Testis (tissue), 2 donors: ENCODE measurements at regions not wholly inside any gene's neighbourhood (a gene's known extent, or its start where the extent isn't known, plus 50 kb on each side); places are given as distances from the start of the nearest gene placed in this dataset.

Experiments used
- DNase-seq: peaks from one replicate; pipeline ENCODE4 v3.0.0-alpha.2; 2019
- H3K27ac ChIP-seq, 2 donors: fragments of 200-600 bp; sonication (generic); one replicate each; pipeline ENCODE4 v1.5.1; 2019
- H3K27me3 ChIP-seq: fragments of 200-600 bp; sonication (generic); one replicate; pipeline ENCODE4 v1.5.1; 2019
- H3K36me3 ChIP-seq: fragments of 200-600 bp; sonication (generic); one replicate; pipeline ENCODE4 v1.5.1; 2017; ENCODE audit warnings: low read depth; ENCODE audit errors: missing control alignments
- H3K4me1 ChIP-seq: fragments of 200-600 bp; sonication (generic); one replicate; pipeline ENCODE4 v1.5.1; 2019
- H3K4me3 ChIP-seq, 2 donors: fragments of 200-600 bp; sonication (generic); one replicate each; pipeline ENCODE4 v1.5.1; 2017 to 2019
- H3K9me3 ChIP-seq: fragments of 200-600 bp; sonication (generic); one replicate; pipeline ENCODE4 v1.5.1; 2017
- CTCF ChIP-seq, 3 experiments: fragments of 450-650 bp in 2 of 3; fragments of 200-600 bp in 1 of 3; sonication (generic) in 1 of 3; IDR thresholded peaks; one replicate each; pipeline ENCODE4 v1.5.1; 2016 to 2019; ENCODE audit warnings: antibody characterized with exemption in 3 of 3, mild to moderate bottlenecking in 2 of 3, moderate library complexity in 1 of 3
- POLR2A ChIP-seq: fragments of 450-650 bp; IDR thresholded peaks from one replicate; pipeline ENCODE4 v1.6.1; 2017; ENCODE audit warnings: antibody characterized with exemption, mild to moderate bottlenecking, moderate library complexity
- WGBS, 2 donors: methylation state at CpG; one replicate each; pipeline ENCODE4 v1.1.5; 2018; 5-methylcytosine and 5-hydroxymethylcytosine counted together
- intact Hi-C: fragments of 100-400 bp; cut with DNase I; formaldehyde crosslinking; loops from one replicate; pipeline ENCODE4 v1.15.1; 2023; ENCODE audit warnings: low total_unique reads

- Histone ChIP-seq H3K4me1 (no peaks in the 10 kb centered on the region), H3K36me3 (no peaks in the 10 kb centered on the region), H3K27ac (no peak overlapping the region), H3K27me3 (no peaks in the 10 kb centered on the region), H3K9me3 (no peaks in the 10 kb centered on the region), H3K4me3 (no peak overlapping the region)
- no peak for DNase-seq
- TF ChIP-seq POLR2A: no peak
- WGBS, 2 donors: 95 to 96% methylated on average over 10 of the region's 10 CpGs
- intact Hi-C loops: no loop called here
These were observed 489.8 kb upstream of the CTSO start for GRCh38 chr4:156443488-156443887.

GRCh38 chr4:156442912-156443311 is 489.2 kb upstream of the CTSO start:
- H3K27ac ChIP-seq: no peak overlapping the region
- TF ChIP-seq POLR2A: no peak
- TF ChIP-seq CTCF (IDR thresholded peaks at IDR 0.05): no peak
- no peaks in the 10 kb centered on the region for H3K36me3 ChIP-seq
- DNase-seq: no peak
- no peaks in the 10 kb centered on the region for H3K4me1 ChIP-seq
- H3K9me3 ChIP-seq: no peaks in the 10 kb centered on the region
- H3K27me3 ChIP-seq: no peaks in the 10 kb centered on the region
- intact Hi-C loops: no loop called here
- H3K4me3 ChIP-seq: no peak overlapping the region

GRCh38 chr4:156439576-156440200 is 486.0 kb upstream of the CTSO start:
- Histone ChIP-seq H3K9me3 (no peaks in the 10 kb centered on the region), H3K4me3 (no peak overlapping the region), H3K4me1 (no peaks in the 10 kb centered on the region), H3K27me3 (no peaks in the 10 kb centered on the region), H3K27ac (no peak overlapping the region), H3K36me3 (no peaks in the 10 kb centered on the region)
- WGBS, 2 donors: 84% methylated on average over 4 of the region's 4 CpGs
- TF ChIP-seq CTCF (IDR thresholded peaks at IDR 0.05) (no peak), POLR2A (no peak)
- intact Hi-C loops: no loop called here
- DNase-seq: no peak

DNA sequence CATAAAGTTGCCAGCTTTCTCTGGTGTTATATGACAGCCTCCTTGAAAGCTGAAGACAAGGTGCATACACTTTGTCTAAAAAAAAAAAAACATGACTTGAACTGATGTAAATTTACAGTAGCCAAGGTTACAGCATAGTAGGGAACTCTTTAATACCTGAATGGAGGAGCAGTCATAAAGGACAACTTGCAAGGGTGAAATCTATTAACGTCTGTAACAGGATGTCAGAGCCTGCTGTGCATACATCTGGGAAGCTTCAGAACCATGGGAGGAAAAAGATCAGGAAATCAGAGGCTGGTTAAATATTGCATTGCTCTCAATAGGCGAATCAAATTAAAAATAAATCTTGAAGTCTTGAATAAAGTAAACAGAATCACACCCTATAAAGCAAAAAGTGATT is 484.0 kb upstream of the CTSO start:
- TF ChIP-seq CTCF (IDR thresholded peaks at IDR 0.05): no peak
- TF ChIP-seq POLR2A: no peak
- intact Hi-C loops: no loop called here
- no peak for DNase-seq
- Histone ChIP-seq H3K9me3 (no peaks in the 10 kb centered on the region), H3K36me3 (no peaks in the 10 kb centered on the region), H3K27me3 (no peaks in the 10 kb centered on the region), H3K4me3 (no peak overlapping the region), H3K4me1 (no peaks in the 10 kb centered on the region), H3K27ac (no peak overlapping the region)
- 72 to 74% methylated on average over 2 of the region's 2 CpGs for WGBS, 2 donors

- no peak for TF ChIP-seq CTCF (IDR thresholded peaks at IDR 0.05)
- no peak for TF ChIP-seq POLR2A
- DNase-seq: no peak
- 93 to 98% methylated on average over 1 of the region's 1 CpG for WGBS, 2 donors
- H3K4me3 ChIP-seq: no peak overlapping the region
- no peaks in the 10 kb centered on the region for H3K9me3 ChIP-seq
- H3K27me3 ChIP-seq: no peaks in the 10 kb centered on the region
- no peaks in the 10 kb centered on the region for H3K36me3 ChIP-seq
- peaks cover 6% of the 10 kb centered on the region for H3K4me1 ChIP-seq
- intact Hi-C loops: no loop called here
- H3K27ac ChIP-seq: no peak overlapping the region
These were observed 468.9 kb upstream of the CTSO start for GRCh38 chr4:156422576-156422975.
